ENCODE measurements at regions not wholly inside any gene's neighbourhood (a gene's known extent, or its start where the extent isn't known, plus 50 kb on each side); places are given as distances from the start of the nearest gene placed in this dataset.

DNA sequence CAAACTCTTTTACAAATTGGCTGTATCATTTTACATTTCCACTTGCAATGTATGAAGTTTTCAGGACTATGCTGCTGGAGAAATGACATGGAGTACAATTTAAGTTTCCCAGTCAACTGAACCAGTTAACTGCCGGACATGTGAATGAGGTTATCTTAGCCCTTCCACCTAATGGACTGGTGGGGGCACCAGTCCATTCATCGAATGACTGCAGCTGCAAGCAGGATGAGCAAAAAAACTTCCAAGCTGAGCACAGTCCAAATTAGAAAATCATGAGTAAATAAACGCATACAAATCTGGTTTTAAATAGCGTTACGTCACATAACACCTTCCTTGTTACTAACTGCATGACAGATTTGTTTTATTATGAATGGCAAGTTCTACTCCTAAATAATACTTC is 1131.5 kb downstream of the PCDH18 start:
- TF ChIP-seq POLR2AphosphoS5 (IDR thresholded peaks at IDR 0.05): no peak
- TF ChIP-seq, protein P1, sequence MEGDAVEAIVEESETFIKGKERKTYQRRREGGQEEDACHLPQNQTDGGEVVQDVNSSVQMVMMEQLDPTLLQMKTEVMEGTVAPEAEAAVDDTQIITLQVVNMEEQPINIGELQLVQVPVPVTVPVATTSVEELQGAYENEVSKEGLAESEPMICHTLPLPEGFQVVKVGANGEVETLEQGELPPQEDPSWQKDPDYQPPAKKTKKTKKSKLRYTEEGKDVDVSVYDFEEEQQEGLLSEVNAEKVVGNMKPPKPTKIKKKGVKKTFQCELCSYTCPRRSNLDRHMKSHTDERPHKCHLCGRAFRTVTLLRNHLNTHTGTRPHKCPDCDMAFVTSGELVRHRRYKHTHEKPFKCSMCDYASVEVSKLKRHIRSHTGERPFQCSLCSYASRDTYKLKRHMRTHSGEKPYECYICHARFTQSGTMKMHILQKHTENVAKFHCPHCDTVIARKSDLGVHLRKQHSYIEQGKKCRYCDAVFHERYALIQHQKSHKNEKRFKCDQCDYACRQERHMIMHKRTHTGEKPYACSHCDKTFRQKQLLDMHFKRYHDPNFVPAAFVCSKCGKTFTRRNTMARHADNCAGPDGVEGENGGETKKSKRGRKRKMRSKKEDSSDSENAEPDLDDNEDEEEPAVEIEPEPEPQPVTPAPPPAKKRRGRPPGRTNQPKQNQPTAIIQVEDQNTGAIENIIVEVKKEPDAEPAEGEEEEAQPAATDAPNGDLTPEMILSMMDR (IDR thresholded peaks at IDR 0.05): no peak
